ENCODE measurements at regions not wholly inside any gene's neighbourhood (a gene's known extent, or its start where the extent isn't known, plus 50 kb on each side); places are given as distances from the start of the nearest gene placed in this dataset.

GRCh38 chr5:136793300-136793699 lies 428.0 kb upstream of the TRPC7 start:
- no peak overlapping the region for H3K27ac ChIP-seq
- no peaks in the 10 kb centered on the region for H3K9me3 ChIP-seq
- no peak for TF ChIP-seq CTCF (IDR thresholded peaks at IDR 0.05)
- no peak for DNase-seq
- no peak overlapping the region for H3K4me3 ChIP-seq
- H3K27me3 ChIP-seq, result no peaks in the 10 kb centered on the region
- no peaks in the 10 kb centered on the region for H3K4me1 ChIP-seq
- H3K36me3 ChIP-seq, result no peaks in the 10 kb centered on the region
- intact Hi-C loops (cut with DNase I), result no loop called here
- ATAC-seq, result no peak

GRCh38 chr5:136781464-136781863 lies 416.1 kb upstream of the TRPC7 start:
- ATAC-seq (no peak), DNase-seq (no peak)
- intact Hi-C loops (cut with DNase I), result no loop called here
- Histone ChIP-seq H3K27me3 (no peaks in the 10 kb centered on the region), H3K4me1 (no peaks in the 10 kb centered on the region), H3K27ac (no peak overlapping the region), H3K9me3 (no peaks in the 10 kb centered on the region), H3K36me3 (no peaks in the 10 kb centered on the region), H3K4me3 (no peak overlapping the region)
- TF ChIP-seq CTCF (IDR thresholded peaks at IDR 0.05), result no peak

- Histone ChIP-seq H3K9me3 (no peaks in the 10 kb centered on the region), H3K4me1 (no peaks in the 10 kb centered on the region), H3K36me3 (no peaks in the 10 kb centered on the region), H3K4me3 (no peak overlapping the region), H3K27ac (no peak overlapping the region), H3K27me3 (no peaks in the 10 kb centered on the region)
- ATAC-seq, result no peak
- TF ChIP-seq CTCF (IDR thresholded peaks at IDR 0.05), result no peak
- intact Hi-C loops (cut with DNase I), result no loop called here
- DNase-seq, result no peak
These were observed 415.2 kb upstream of the TRPC7 start for GRCh38 chr5:136780518-136780917.

- no peak for ATAC-seq
- no peak for DNase-seq
- intact Hi-C loops (cut with DNase I), result no loop called here
- no peak for TF ChIP-seq CTCF (IDR thresholded peaks at IDR 0.05)
- no peaks in the 10 kb centered on the region for H3K27me3 ChIP-seq
- H3K4me1 ChIP-seq, result no peaks in the 10 kb centered on the region
- no peak overlapping the region for H3K4me3 ChIP-seq
- no peaks in the 10 kb centered on the region for H3K36me3 ChIP-seq
- H3K9me3 ChIP-seq, result no peaks in the 10 kb centered on the region
- H3K27ac ChIP-seq, result no peak overlapping the region
These were observed 410.9 kb upstream of the TRPC7 start for GRCh38 chr5:136776022-136776927.

- no peaks in the 10 kb centered on the region for H3K36me3 ChIP-seq
- no peaks in the 10 kb centered on the region for H3K4me1 ChIP-seq
- intact Hi-C loops (cut with DNase I), result no loop called here
- no peaks in the 10 kb centered on the region for H3K27me3 ChIP-seq
- no peak overlapping the region for H3K27ac ChIP-seq
- H3K9me3 ChIP-seq, result no peaks in the 10 kb centered on the region
- TF ChIP-seq CTCF (IDR thresholded peaks at IDR 0.05), result no peak
- no peak for ATAC-seq
- H3K4me3 ChIP-seq, result no peak overlapping the region
- DNase-seq, result no peak
These were observed 407.1 kb upstream of the TRPC7 start for GRCh38 chr5:136772491-136772890.
